ENCODE measurements at regions not wholly inside any gene's neighbourhood (a gene's known extent, or its start where the extent isn't known, plus 50 kb on each side); places are given as distances from the start of the nearest gene placed in this dataset.
"Not testable (repeated sequence)": the region's sequence is repeated elsewhere in the genome, so short reads cannot be mapped to it uniquely, and the experiment has no call there.

DNA sequence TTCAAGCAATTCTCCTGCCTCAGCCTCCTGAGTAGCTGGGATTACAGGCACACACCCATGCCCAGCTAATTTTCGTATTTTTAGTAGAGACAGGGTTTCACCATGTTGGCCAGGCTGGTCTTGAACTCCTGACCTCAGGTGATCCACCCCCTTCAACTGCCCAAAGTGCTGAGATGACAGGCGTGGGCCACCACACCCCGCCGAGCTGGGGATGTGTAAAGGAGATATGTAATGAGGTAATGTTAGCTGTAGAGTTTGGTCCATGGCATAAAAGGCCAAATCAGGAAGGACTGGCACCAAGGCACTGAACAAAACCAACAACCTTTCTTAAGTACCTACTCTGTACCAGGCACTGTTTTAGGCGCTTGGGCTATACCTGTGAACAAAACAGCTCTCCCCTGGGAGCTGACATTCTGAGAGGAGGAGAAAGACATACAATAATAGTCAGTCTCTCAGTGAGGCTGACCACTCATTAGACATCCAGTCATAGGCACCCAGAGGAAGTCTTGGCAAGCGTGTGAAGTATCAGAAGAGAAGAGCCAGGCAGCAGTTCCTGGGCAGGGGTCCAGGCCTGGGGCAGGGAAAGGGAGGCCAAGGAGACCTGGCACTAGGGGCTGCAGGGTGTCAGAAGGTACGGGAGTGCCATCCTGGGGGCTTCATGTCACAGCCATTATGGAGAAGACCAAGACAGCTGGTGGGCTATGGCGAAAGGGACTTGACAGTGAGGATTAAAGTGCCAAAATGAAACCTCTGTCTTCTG, 164.8 kb upstream of the DTNBP1 start:
- no peak for DNase-seq

DNA sequence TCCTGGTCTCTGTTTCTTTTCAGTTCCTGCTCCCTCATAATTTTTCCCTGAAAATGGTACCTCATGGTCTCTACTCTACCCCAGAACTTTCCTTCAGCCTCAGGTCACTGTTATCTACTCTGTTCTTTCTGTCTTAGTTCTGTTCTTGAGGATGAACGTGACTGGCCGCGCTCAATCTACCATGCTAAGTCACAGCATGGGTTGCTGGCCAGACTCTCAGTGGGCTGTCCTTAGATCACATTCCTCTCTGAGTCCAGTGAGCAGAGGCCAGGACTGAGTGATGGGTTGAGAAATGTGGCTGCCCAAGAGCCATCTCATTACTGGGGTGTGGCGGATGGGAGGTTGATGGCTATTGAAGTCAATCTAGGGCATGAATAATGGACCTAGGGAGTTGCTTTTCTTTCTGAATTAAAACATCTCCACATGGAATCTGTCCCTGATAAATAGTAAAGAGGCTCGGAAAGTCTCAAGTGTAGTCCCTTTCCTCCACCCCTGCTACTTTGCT, 164.0 kb upstream of the DTNBP1 start:
- DNase-seq = no peak

DNA sequence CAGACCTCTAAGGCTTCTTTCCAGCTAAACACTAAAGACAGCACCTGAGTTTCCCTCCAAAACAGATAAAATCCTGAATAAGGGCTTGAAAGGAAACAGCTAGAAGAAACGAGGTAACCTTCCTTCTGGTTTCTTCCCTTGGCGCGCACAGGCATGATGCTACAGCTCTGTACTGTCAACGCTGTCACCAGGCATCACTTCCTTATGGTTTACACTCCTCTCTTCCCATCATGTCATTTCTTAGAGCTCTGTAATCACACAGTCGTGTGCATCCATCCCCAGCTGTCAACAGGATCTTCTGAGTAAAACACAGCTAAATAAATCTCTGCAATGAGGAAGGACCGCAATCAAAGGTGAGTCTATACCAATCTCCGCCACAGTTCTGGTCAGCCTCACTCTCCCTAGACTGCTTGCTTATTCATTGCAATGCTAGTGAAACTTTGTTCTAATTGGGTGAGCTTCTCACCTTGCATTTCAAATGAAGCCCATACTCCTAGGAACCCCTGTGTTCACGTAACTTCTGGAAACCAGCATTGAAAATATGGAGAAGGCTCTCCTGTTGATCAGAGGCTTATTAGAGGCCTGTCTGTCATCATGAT, 162.6 kb upstream of the DTNBP1 start:
- DNase-seq = no peak

DNA sequence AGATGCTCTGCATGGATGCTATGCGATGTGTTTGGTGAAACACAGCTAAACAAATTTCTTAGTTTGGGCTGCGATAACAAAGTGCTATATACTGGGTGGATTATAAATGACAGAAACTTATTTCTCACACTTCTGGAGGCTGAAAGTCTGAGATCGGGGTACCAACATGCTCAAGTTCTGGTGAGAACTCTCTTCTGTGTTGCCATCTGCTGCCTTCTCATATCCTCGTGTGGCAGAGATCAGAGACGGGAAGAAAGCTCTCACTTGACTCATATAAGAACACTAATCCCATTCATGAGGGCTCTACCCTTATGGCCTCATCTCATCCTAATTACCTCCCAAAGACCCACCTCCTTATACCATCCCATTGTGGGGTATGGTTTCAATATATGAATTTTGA, 162.0 kb upstream of the DTNBP1 start:
- DNase-seq = no peak

DNA sequence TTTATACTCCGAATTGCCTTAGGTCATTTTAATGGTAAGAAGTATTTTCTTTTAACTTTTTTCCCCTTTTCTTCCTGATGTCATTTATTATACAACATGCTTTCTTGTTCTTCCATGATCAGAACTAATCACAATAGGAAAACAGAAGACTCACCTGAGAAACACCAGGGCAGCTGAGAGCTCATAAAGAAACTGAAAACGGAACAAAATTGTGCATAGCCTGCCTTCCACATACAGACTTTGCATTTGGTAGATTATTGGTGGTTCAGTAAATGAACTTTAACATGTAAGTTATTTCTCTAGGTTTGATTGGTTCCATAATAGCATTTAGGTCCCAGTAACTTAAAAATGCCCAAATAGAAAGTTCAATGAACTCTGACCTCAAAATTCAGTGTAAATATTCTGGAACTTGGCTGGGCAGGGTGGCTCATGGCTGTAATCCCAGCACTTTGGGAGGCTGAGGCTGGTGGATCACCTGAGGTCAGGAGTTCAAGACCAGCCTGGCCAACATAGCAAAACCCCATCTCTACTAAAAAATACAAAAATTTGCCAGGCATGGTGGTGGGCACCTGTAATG, 161.1 kb upstream of the DTNBP1 start:
- no peak for DNase-seq

DNA sequence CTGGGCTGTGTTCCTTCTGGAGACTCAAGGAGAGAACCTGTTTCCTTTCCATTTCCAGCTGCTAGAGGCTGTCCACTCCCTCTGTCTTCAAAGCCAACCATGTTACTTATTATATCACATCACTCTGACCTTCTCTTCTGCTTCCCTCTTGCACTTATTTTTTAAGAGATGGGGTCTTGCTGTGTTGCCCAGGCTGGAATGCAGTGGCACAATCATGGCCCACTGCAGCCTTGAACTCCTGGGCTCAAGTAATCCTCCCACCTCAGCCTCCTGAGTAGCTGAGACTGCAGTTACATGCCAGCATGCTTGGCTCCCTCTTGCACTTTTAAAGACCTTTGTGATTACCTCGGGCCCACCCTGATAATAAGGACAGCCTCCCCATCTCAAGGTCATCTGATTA, 160.0 kb upstream of the DTNBP1 start:
- no peak for DNase-seq

DNA sequence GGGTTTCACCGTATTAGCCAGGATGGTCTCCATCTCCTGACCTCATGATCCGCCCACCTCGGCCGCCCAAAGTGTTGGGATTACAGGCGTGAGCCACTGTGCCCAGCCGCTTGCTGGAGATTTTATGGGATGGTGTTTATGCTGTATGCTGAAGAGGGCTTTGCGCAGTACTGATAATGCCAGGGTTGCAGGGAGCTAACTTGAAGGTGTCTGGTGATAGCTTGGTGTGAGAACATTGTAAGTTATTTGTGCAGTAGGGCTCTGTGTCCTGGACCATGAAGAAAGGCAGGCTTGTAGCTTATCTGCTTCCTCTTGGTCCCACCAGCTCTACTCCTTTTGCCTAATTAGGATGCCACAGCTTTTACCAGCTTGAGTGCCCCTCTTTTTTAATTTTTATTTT, 157.0 kb upstream of the DTNBP1 start:
- no peak for DNase-seq

DNA sequence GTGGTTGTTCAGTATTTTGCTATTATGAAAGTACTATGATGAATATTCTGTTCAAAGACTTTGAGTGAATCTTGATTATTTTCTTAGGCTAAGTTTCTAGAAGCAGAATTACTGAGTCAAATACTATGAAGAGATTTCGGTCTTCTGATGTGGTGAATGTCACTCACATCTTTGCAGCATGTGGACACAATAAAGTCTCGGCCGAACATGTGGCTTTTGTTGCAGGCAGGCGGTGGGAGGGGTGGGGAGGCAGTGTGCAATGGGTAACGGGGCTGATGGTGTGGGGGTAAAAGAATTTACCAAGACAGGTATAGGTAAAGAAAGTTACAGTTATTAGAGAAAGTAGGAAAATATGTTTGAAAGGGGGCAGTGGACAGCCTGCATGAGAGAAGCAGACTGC, 156.4 kb upstream of the DTNBP1 start:
- DNase-seq = no peak

DNA sequence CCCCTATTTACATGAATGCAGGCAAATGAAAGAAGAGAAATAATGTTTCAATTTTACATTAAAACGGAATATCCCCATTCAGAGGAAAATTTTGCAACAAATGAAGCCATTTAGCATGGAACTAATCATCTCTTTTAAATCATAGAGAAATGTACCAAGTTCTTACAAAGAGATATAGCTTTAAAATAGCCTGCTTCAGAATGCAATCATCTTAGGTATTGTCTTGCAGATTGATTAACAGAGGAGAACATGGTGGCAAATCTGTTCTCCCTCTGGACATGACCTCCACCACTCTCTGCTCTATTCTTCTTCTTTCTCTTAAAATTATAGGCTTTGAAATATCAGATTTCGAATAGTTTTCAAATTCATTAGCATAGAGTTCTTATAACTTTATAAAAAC, 155.7 kb upstream of the DTNBP1 start:
- DNase-seq = no peak

DNA sequence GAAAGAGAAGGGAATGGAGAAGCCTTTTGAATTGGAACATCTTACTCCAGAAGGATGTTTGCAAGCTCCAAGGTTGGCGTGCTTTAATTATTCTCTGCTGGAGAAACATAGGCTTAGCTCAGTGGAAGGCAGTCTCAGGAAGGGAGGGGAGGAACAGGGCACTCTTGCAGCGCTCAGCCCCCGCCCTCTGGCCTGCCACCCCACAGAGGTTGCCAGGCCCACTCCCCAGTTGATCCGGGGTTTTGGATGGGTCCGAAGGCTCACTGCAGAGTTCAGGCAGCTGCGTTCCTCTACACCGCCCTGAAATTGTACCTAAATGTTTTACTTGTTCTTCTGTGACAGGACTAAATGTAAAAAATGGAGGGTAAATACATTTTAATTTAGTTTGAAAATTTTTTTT, 155.2 kb upstream of the DTNBP1 start:
- DNase-seq = no peak

DNA sequence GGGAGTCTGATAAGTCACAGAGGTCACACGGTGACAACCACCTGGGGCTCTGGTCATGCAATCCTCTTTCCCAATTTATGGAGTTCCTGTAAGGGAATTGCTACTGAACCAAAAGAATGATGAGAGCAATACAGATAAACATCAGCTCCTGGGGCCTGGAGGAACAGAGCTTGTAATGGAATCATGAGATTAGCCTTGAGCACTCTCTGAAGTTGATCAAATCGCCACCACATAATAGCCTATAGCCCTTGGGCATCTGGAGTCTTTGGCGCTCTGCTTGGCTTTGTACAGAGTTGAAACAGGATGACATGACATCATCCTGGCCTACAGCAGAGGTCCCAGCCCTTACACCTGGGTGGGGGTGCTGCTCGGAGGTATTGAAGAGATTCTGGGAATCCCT, 154.3 kb upstream of the DTNBP1 start:
- DNase-seq = no peak

DNA sequence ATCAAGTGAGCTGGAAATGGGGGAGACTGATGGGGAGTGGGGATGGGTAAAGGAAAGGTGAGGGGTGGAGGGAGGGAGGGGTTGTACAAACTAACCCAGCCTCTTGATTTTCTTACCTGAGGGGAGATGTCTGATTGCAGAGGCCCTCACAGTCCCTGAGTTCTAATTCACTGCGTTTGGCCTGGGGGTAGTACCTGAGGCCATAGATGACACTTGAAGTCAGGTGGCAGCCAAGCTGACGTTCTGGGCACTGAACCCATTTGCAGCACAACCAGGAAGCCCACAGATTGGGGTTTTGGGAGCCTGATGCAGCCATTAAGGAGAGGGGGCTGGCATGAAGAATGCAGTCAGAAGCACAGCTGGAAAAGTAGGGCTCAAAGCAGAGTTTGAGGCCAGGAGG, 153.8 kb upstream of the DTNBP1 start:
- DNase-seq = no peak

DNA sequence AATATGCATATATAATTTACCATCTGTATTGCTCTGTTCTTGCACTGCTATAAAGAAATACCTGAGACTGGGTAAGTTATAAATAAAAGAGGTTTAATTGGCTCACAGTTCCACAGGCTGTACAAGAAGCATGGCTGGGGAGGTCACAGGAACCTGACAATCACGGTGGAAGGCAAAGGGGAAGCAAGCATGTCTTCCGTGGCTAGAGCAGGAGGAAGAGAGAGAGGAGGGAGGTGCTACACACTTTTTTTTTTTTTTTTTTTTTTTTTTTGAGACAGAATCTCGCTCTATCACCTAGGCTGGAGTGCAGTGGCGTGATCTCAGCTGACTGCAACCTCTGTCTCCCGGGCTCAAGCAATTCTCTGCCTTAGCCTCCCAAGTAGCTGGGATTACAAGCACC, 150.9 kb upstream of the DTNBP1 start:
- DNase-seq = not testable (repeated sequence)

DNA sequence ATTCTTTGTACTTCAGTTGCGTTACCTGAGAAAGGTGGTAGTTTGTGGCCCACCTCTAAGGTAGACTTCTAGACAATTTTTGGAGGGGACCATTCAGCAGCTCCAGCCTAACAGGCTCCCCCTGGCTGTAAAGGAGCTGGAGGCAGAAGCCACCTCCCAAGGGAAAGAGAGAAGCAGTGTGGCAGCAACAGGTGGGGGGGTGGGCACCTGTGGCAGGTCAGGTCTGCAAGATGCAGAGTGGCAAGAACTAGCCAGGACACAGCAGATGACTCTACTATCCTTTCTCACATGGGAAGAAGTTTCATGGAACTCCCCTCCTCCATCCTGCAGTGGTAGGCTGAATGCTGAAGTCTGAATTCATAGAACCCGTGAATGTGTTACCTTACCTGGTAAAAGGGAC, 148.3 kb upstream of the DTNBP1 start:
- no peak for DNase-seq

DNA sequence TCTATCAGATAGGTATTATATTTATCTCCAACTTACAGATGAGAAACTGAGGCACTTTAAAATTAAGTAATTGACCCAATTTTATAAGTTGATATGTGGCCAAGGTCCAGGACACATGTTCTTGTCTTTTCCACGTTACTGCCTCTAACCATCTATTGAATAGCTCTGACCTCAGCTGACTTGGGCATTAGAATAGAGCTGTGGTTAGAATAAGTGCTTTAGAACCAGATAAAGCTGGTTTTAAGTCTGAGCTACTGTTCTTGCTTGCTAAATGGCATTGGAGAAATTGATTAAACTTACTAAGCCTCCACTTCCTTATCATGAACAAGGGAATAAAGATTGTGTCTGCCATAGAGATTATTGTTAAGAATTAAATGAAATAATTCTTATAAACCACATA, 147.8 kb upstream of the DTNBP1 start:
- DNase-seq = no peak

DNA sequence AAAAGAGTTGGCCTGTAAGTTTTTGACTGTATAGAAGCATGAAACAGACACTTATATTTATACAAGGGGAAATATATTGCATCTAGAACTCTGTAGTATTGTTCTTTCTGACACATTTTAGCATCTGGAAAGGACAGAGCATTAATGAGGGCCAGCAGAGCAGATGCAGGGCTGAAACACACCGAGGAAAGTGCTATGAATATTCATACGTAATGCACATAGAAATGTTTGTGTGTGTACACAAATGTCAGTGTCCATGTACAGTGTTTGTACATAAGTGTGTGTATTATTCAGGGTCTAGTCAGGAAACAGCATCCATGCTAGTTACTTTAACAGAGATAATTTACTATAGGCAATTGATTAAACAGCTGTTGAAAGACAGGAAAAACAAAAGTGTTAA, 146.5 kb upstream of the DTNBP1 start:
- DNase-seq = no peak

DNA sequence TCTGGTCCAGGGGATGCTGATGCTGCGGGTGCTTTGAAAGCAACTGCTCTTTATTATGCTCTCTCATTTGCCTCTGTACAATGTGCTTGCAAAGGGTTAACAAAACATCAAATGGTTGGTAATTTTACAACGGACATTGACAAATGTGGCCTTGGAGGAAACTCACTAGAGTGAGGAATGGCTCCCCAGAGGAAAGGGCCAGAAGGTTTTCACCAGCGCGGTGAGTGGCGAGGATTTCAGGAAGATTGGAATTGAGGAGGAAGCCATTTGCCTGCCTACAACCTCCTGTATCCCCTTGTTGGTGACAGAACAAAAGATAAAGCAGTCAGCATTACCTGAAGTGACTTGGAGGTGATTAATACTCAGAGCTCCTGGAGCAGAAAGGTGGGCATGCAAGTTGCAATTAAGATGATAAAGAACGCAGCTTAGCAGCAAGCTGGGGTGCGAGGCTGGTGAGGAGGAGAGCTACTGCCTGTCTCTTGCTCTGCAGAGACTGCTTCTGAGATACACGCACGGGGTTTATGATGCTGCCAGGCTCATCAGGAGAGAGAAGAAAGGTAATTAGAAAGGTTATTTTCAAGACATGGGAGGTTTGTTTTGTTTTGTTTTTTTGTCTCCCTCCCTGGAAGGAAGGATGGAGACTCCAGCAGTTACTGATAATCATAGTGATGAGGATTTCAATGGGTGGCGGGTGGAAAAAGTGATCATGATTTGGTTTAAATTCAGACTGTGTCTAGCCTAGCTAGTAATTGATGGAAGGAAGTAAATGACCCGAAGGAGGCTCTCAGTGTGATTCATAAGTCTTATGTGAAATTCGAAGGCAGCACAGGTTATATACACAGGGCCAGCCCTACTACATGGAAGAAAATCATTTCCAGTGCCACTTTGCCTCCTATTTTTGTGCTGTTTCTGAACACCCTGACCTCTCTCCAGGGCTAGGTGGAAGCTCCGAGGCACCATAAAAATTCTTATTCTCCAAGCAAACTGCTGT, 141.6 kb upstream of the DTNBP1 start:
- no peak for DNase-seq

DNA sequence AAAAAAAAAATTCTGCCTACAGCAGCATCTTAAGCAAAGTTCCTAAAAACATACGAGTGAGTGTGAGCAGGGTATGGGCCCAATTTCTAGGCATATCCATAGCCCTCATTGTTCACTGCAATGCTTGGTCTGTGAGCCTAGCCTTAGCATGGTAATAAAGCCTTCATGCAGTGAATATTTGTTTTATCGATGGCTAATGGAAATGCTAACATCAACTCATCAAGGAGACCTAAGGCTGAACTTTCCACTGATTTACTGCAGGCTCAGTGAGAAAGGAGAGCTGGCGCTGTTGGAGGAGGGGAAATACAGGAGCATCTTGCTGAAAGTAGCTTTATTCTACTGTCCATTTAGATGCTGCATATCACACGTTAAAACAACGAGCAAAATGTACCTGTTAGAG, 139.6 kb upstream of the DTNBP1 start:
- no peak for DNase-seq

DNA sequence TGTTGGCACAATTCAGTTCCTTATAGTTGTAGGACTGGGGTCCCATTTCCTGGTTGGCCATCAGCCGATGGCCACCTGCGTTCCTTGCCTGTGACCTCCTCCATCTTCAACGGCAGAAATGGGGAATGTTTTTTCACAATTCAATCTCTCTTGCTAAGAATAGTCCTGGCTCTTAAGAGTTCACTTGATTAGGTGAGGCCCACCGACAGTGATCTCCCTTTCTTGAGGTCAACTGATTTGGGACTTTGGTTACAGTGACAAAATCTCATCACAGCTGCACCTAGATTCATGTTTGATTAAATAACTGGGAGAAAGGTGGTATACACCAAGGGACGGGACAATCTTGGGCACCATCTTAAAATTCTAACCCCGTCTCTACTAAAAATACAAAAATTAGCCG, 139.1 kb upstream of the DTNBP1 start:
- no peak for DNase-seq

DNA sequence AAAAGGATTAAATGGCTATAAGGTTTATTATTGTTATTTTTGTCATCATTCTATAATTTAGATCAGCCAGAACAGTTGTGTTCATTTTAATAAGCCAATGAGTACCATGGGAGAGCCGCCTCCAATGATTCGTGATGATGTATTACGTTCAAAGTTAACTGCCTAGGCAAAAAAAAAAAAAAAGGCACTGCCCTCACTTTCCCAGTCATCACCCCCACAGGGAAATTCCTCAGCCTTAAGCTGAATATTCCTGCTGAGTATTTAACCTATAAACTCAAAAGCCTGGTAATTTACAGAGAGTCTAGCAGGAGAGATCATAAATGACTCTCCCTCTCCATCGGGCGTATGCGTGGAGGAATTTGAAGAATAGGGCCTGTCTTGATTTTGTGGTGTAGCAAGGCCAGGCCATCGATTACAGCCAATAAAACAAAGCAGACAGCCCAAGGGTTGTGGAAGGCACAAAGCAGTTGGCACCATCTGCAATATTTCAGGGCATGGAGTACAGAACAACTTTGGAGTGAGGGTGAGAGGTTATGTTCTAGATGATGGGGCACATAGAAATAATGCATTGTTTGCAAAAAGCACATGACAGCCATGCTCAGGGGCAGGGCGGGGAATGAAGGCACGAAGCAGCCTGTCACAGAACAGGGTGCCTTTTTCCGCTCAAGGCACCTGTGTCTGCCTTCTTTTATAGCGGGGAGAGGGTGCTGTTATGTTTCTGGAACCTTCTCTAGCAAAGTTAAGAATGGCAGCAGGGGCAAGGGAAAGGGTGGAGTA, 138.2 kb upstream of the DTNBP1 start:
- DNase-seq = no peak

DNA sequence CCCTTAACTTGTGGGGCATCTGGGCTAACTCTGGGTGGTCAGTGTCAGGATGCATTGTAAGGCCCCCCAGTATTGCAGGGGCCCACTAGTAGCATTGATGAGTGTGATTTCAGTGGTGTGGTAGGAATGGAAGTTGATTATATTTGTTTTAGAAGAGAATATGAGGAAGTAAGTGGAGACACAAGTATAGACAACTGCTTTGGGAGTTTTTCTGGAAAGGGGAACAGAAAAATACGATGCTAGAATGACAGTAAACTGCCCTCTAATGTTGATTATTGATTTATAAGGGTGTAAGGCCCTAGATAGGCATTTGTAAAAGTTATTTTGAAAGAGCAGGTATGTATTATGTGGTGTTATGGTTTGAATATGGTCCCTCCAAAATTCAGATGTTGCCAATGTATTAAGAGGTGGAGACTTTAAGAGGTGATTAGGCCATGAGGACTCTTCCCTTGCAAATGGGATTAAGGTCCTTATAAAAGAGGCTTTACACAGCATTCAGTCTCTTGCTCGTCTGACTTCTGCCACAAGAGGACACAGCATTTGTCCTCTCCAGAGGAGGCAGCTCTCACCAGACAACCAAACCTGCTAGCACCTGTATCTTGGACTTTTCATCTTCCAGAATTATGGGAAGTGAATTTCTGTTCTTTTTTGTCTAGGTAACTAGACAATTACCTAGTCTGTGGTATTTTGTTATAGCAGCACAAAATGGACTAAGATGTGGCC, 135.9 kb upstream of the DTNBP1 start:
- no peak for DNase-seq

DNA sequence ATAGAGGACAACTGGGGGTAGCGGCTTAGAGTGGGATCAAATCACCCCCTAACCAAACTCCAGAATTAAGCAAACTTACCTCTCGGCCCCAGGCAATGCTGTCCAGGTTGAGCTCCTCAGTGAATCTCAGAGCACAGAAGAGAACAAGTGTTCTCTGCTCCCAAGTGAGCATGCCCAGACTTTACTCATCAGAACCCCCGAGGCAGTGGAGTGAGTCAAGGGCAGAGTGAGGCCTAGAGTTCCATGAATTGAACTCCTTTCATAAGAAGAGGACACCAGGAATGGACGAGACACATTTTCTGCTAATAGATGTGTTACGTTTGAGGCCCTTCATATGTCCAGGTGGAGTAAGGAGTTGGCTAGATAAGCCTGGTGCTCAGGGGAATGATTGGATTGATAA, 134.0 kb upstream of the DTNBP1 start:
- no peak for DNase-seq
